HG03439 (cell line): ENCODE measurements at regions not wholly inside any gene's neighbourhood (a gene's known extent, or its start where the extent isn't known, plus 50 kb on each side); places are given as distances from the start of the nearest gene placed in this dataset.

Experiments
- ATAC-seq: cut with Tn5 transposase; IDR thresholded peaks from one replicate; pipeline ENCODE4 v1.9.1; 2021; ENCODE audit warnings: mild to moderate bottlenecking, moderate library complexity; ENCODE audit not compliant: unreplicated experiment

DNA sequence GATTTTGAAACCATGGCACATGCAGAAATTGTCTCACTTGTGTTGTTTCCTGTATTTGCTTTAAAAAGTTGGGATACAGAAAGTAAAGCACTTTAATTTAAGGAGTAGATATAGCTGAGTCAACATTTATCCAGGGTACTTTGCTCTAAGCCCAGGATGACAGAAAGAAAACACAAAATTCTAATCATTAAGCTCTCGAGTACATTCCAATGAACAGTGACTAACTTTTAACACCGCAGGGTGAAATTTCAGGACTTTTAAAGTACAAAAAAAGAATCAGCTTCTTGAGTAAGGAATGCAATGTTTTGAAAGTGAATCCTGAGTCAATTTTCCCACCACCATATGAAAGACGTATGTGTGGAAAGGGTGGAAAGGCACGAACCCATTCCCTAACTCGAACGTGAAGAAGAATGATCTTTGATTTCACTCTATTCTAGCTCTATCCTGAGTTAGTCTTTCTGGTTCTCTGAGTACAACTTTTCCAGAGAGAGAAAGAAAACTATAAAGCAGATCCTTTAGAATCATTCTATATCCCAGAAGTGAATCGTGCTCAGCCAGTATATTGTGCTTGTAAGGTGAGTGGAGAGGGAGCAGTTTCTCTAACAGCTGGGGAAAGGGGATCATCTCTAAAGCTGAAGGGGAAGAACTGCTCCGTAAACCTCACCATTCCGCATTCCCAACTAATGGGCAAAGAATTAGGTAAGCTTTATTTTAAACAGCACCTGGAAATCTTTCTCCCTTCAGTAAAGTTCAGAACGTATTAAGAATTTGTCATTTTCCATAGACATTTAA, 779.0 kb upstream of the FLRT2 start:
- ATAC-seq = no peak

DNA sequence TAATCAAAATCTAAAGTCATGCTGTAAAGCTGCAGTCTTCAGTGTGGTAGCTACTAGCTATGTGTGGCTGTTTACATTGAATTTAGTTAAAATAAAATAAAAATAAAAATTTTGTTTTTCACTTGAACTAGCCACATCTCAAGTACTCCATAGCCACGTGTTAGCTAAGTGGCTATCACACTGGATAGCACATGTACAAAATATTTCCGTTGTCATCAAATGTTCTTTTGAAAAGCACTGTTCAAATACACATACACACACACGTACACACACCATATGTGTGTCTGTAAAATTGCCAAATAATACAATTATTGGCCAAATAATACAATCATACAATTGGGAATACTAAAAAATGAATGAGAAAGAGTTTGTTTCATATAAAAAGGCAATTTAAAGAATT, 778.2 kb upstream of the FLRT2 start:
- ATAC-seq = no peak

DNA sequence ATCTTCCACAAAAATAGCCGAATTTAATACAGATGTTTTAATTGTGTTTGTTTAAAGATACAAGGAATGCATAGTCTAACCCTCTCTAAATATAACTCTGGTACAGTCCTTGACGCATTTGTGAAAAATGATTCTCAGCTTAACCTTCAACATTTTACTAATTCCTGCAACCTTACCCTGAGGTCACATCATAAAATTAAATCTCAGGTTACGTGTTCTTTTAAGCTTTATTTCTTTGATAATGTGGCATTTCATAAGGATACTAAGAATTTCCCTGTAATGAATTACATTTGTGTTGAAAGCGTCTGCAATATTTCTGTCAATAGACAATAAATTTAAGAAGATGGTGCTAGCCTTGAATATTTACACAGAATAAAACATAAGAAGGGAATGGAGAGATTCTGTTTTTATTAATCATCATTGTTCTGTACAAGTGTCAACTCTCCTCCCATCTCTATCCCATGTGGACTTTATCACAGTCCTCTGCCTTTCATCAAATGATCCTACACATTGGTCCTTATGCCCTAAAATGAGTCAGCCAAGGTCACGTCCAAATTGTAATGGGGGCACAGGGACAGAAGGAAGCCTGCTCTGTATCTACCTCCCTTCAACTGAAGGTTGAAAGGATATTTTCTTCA, 769.3 kb upstream of the FLRT2 start:
- no peak for ATAC-seq

DNA sequence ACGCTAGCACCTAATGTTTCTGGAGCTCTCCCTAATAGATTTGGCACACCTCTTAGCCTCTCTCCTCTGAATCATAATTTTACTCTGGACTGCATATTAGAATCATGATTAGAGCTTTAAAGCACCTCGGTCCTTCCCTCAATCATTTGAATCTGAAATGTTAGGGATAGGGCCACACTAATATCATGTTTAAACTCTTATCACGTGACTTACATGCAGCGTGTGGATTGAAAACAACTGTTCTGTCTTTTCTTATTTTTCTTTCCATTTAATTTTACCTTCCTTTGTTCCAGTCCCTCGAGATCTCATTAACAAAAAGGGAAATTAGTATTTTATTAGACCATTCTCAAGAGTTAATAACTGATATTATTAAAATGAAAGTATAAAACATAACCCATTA, 762.5 kb upstream of the FLRT2 start:
- no peak for ATAC-seq

DNA sequence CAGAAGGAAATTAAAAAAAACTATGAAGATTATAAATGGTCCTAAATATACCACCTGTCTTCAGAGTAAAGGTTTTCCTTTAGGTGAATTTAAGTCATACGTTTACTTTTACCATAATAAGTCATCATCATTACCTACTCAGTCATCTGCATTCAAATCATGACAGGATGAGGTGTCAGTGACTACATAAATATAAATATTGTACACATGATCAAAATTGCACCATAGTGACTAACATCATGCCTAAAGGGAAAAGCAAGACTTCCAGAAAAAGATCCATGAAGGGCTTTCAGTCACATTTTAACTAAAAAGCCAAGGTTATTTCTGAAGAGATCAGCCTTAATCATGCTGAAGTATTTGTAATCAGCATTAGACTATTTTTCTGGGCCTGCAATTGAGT, 759.9 kb upstream of the FLRT2 start:
- no peak for ATAC-seq

DNA sequence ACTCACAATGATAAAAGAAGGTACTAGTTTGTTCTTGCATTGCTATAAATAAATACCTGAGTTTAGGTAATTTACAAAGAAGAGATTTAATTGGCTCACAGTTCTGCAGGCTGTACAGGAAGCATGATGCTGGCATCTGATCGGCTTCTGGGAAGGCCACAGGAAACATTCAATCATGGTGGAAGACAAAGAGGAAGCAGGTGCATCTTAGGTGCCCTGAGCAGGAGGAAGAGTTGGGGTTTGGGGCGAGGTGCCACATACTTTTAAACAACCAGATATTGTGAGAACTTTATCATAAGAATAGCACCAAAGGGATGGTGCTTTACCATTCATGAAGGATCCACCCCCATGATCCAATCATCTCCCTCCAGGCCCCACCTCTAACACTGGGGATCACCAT, 752.6 kb upstream of the FLRT2 start:
- ATAC-seq = no peak

DNA sequence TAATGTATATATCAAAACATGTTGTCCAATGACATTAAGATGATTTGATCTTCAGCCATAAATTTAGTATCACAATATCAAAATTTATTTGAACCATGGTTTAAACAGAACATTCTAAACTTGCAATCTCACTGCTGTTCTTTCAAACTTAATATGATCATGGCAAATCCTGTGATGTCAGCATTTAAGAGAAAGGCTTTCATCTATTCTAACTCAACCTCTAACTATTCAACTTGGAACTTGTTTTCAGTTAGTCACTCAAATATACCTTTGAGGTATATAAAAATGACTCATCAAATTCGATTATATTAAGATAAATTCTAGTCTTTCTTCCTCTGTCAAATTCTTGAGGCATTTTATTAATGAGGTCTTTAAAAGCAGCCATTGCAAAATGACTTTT, 747.0 kb upstream of the FLRT2 start:
- ATAC-seq = no peak

DNA sequence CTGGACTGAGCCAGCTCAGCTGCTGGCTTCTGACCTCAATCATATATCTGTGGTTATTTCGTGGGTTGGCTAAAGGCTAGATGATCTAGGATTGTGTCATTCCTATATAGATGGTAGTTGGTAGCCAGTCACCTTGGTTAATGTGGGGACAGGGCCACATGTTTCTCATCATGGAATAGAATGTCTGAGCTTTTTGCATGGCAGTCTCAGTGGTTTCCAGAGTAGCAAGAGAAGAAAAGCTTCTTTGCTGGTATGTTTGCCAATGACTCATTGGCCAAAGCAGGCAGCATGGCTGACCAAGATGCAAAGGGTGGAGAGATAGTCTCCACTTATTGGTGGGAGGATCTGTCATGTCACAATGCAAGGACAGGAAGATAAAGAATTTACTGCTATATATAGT, 746.4 kb upstream of the FLRT2 start:
- no peak for ATAC-seq

DNA sequence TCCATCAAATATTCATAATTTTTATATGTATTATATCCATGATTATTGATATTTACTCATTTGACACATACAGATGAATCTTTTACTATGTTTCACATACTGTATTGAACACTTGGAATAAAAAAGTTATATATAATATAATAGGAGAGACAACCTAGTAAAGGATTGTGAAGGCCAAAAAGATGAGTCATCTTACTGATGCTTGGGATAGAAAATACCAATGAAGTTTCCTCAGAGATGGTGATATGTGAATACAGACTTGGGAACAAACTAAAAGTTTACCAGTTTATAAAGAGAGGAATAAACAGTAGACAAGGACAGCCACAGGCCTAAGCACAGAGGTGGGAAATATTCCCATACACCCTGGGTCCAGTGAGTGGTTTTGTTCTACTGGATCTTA, 743.9 kb upstream of the FLRT2 start:
- ATAC-seq = no peak

DNA sequence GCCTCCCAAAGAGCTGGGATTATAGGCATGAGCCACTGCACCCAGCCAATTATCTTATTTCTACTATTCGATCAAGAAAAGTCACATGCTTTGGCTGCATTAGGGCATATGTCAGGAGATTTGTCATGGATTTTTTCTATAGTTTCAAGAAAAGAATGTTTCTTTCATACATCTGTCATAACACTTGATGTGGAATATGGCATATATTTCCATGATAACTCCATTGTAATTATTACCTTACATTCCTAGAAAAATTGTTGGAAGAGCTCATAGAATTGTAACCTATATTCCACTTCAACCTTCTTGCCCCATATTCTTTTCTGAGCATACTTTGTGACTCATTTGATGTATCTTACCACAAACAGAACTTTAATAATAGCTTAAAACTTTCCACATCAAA, 740.9 kb upstream of the FLRT2 start:
- no peak for ATAC-seq

DNA sequence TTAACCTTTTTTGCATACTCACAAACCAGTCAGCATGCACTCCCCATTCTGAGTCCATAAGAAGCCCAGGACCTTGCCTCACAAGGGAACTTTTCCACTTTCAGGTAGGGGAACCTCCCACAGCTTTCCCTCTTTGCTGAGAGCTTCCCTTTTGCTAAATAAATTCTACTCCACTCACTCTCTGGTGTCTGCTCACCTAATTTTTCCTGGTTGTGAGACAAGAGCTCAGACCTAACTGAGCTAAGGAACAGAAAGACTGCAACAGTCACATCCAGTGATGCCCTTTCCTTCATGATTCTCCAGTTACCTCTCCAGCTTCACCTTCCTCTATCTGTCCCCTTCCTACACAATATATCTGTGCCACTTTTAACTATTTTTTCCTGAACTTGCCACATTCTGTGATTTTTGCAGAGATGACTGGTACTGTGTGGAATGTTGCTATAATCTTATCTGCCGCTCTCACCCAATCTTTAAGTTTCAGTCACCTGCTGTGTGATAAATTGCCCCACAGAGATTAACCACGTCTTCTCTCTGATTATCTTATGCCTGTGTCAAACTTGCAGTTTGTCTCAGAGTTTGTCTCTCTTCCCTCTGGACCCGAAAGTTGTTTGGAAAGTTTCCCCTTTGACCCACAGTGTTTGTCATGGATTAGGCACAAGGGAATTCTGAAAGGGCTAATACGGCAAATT, 737.1 kb upstream of the FLRT2 start:
- no peak for ATAC-seq

DNA sequence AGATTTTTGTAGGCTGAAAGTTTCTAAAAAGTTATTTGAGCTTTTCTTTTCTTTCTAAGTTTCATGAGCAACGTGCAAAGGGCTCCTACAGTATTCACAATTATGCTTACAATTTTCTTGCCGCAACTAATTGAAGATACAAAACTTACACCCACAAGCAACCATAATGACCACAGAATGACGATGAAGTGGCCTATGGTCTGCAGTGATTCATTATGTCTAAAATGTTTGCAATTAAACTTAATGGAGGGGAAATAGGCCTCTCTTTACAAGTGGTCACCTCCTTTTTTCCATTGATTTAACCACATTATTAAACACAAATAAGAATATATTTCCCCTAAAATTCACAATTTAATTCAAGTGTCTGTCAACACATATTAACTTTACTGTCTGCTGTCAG, 732.6 kb upstream of the FLRT2 start:
- no peak for ATAC-seq

DNA sequence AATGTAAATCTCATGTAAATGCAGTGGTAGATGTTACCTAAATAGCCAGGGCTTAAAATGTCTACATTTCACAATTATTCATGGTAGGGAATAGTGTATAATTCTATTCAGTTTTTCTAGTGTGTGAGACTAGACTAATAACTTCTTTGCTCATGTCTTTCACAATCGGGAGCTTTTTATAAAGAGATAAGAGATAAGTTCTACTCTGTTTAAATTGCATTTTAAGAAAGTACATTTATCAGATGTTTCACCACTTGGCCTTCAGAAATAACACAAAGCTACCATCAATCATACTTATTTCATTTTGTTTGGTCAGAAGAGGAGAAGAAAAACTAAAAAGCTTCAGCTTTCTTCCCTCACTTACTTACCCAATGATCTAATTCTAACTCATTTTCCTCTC, 725.5 kb upstream of the FLRT2 start:
- no peak for ATAC-seq

DNA sequence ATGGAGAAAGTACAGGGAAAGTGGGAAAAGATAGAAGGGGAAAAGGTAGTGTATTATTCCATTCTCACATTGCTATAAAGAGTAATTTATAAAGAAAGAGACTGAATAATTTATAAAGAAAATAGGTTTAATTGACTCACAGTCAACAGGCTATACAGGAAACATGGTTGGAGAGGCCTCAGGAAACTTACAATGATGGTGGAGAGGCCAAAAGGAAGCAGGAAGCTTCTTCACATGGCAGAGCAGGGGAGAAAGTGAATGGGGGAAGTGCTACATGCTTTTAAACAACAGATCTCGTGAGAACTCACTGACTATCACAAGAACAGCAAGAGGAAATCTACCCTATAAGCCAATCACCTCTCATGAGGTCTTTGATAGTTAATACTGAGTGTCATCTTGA, 725.0 kb upstream of the FLRT2 start:
- no peak for ATAC-seq

DNA sequence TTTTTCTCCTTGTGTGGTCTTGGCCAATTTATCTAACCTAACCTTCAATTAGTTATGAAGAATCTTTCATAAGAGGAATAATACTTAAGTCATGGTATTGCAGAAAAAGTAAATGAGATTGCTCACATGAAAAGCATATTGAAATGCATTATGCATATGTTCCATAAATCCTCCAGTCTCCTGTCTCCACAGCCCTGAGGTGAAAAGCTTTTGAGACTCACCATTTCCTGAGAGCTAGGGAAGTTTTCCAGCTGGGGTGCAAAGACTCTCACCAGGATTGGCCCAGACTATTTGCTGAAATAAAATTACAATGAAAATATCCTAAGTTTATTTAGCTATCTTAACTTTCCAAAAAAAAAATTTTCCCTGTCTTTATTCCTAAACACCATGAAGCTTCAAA, 723.8 kb upstream of the FLRT2 start:
- no peak for ATAC-seq

DNA sequence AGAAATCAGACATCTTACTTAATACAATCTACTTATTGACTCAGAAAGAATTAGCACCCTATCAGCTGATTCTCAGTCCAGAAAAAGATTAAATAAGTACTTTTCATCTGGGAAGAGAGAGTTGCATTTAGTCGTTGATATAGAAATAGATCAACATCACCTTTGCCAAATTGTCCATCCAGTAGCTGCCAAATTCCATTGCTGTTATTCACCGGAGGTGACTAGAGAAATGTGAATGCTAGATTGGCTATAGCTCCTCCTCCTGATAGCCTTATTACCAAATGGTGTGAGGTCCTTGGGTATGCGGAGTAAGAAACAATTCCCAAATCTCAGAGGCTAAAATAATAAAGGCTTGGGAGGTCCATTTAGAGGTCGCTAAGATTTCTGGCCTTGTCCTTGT, 723.3 kb upstream of the FLRT2 start:
- no peak for ATAC-seq

DNA sequence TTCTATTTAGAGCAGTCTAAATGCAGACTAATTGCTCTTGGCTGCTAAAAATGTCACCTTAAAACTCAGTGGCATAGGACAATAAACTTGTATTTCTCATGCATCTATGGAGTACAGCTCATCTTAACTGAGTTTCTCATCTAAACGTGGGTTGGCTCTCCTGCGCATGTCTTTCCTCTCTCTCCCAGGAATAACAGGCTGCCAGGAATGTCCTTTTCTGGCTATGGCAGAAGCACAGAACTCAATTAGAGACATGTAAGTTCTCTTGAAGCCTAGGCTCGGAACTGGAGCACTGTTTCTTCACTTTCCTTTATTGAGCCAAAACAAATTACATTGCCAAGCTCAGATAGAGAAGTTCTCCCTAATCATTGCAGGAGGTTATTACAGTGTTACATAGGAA, 722.3 kb upstream of the FLRT2 start:
- no peak for ATAC-seq

DNA sequence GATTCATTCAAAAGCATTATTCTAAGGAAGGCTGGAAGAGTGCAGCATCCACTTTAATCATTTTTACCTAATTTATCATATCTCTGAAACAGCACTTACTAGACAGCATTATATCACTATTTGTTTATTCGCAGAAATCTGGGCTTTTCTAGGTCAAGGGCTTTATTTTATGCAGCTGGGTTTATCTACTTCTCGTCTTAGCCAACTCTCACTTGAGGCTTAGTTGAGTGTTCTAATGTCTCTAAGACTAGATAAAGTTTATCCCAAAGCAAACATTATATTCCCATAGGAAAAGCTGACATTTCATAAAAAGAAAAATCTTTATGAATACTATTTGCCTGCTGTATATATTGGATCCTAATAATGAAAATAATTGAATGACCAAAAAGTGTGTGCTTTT, 720.8 kb upstream of the FLRT2 start:
- no peak for ATAC-seq

DNA sequence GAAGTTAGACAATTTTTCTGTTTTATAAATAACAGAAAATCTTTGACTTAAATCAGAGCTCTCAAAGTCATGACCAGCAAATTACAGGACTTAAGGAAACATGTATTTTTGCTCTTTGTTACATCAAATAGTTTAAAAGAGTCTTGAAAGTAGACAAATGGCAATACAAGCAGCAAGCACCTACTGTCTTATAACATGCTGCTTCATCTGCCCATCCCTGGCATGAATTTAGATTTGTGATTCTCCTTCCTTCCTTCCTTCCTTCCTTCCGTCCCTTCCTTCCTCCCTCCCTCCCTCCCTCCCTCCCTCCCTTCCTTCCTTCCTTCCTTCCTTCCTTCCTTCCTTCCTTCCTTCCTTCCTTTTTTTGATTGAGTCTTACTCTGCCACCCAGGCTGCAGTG, 715.6 kb upstream of the FLRT2 start:
- ATAC-seq = no peak

DNA sequence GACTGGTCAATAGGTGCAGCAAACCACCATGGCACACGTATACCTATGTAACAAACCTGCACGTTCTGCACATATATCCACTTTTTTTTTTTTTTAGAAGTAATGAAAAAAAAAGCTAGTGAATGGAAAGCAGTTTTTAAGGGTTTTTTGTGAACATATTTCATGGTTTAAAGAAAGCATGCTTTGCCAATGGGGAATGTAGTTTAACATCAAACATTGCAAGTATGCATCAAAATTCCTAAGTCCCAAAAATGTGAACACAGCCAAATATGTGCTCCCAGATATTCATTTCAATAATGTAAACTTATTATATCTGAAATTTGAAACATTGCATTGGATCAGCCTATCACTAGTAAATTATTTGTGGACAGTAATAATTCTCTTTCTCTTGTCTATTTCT, 710.4 kb upstream of the FLRT2 start:
- ATAC-seq = no peak

DNA sequence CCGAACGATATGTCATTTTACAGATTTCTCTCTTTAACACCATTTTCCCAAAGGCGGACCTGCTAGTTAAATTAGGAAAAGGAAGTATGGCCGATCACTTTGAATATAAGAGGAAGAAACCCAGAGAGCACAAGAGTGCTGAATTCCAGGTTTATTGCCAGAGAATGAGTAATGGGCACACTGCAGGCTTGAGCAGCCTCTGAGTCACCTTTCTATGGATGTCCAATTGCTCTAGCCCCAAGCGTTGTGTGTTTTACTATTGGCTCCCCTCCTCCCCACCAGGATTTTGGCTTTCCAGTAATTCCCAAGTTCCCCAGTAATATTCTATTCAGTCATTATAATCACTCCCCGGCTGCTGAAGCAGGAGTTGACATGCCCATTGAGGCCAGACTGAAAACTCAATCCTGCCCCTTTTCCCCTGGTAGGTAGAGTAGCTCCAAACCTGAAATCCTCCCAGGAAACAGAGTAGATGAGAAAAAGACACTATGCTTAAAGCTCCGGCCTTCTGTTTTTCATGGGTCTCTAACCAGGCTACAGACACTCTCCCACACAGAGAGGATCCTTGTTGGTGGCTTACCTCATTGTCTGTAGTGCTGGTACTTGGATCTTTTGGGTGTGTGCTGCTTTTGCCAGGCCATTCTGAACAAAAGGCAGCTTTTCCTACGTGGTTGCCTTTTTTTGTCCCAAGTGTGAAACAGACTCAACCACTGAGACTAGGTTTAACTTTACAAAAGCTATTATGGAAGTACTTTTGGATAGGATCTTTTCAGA, 704.3 kb upstream of the FLRT2 start:
- ATAC-seq = no peak

DNA sequence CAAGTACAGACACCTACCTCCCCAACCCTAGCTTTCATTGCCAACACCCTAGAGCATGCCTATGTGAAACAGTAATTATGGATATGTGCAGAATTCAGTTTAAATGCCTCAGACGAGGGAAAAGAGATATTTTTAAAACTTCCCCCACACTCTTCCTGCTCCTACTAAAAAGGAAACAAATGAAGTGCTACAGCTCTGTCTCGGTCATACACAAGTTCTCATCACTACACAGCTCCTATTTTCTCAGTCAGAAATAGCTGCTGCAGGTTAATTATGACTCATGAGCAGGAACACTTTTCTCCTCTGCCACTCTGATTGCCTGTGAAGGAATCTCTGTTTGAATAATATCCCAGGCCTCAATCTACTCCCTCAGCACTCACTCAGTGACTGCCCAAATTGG, 703.6 kb upstream of the FLRT2 start:
- ATAC-seq = no peak
